Lower lobe of right lung (tissue), 2 donors: ENCODE measurements at regions not wholly inside any gene's neighbourhood (a gene's known extent, or its start where the extent isn't known, plus 50 kb on each side); places are given as distances from the start of the nearest gene placed in this dataset.

ENCODE experiments used
- ATAC-seq, 2 donors: fragments of 200-7000 bp; cut with Tn5 transposase; one replicate each; pipeline ENCODE4 v1.9.1; 2020 to 2022; ENCODE audit warnings: mild to moderate bottlenecking in 2 of 2, moderate library complexity in 2 of 2
- DNase-seq: peaks from one replicate; pipeline ENCODE4 v3.0.0-alpha.2; 2020
- H3K27ac ChIP-seq: fragments of 200-600 bp; one replicate; pipeline ENCODE4 v1.8.0; 2022
- H3K27me3 ChIP-seq: fragments of 200-600 bp; one replicate; pipeline ENCODE4 v1.8.0; 2022; ENCODE audit warnings: low read depth
- H3K36me3 ChIP-seq: fragments of 200-600 bp; one replicate; pipeline ENCODE4 v1.8.0; 2022; ENCODE audit warnings: mild to moderate bottlenecking
- H3K4me1 ChIP-seq: fragments of 200-600 bp; one replicate; pipeline ENCODE4 v1.8.0; 2022
- H3K4me3 ChIP-seq: fragments of 200-600 bp; one replicate; pipeline ENCODE4 v1.8.0; 2022; ENCODE audit warnings: mild to moderate bottlenecking
- H3K9me3 ChIP-seq: fragments of 200-600 bp; one replicate; pipeline ENCODE4 v1.8.0; 2022
- CTCF ChIP-seq: fragments of 200-600 bp; IDR thresholded peaks from one replicate; pipeline ENCODE4 v1.8.0; 2022; ENCODE audit warnings: antibody characterized with exemption, mild to moderate bottlenecking
- intact Hi-C: fragments of 100-400 bp; cut with DNase I; formaldehyde crosslinking; loops from one replicate; pipeline ENCODE4 v1.11.0; 2022
- donor health status: DM: no; HTN: yes; CAD: no; lungs with severe emphysema.

- Histone ChIP-seq H3K36me3 (no peaks in the 10 kb centered on the region), H3K27ac (no peak overlapping the region), H3K4me1 (no peaks in the 10 kb centered on the region), H3K4me3 (no peak overlapping the region), H3K9me3 (no peaks in the 10 kb centered on the region), H3K27me3 (no peaks in the 10 kb centered on the region)
- DNase-seq (no peak), ATAC-seq (no peak)
- no peak for TF ChIP-seq CTCF
- intact Hi-C loops: no loop called here
These were observed 58.8 kb upstream of the KHDRBS2 start for GRCh38 chr6:62344850-62345249.

DNA sequence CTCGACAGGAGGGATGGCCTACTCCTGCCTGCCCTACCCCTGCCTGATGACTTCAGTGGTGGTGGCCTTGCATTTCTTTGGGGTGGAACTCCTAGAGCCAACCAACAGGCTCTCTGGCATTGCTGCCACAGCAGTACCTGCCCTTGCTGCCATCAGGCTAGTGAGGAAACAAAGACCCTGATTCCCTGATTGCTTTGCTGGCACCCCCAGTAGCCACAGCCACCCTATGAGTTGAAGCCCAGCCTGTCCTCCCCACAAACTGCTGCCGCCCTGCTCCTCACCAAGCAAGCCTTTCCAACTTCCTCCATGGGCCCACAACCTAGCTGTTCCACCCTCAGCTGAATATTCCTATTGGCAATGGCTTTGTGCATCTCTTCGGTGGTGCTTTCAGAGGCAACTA is 52.5 kb upstream of the KHDRBS2 start:
- H3K4me3 ChIP-seq: no peak overlapping the region
- no peaks in the 10 kb centered on the region for H3K27me3 ChIP-seq
- H3K27ac ChIP-seq: no peak overlapping the region
- H3K36me3 ChIP-seq: no peaks in the 10 kb centered on the region
- intact Hi-C loops: no loop called here
- H3K4me1 ChIP-seq: no peaks in the 10 kb centered on the region
- ATAC-seq: no peak
- no peak for DNase-seq
- H3K9me3 ChIP-seq: no peaks in the 10 kb centered on the region
- no peak for TF ChIP-seq CTCF
